SK-N-MC (cell line): ENCODE measurements at regions not wholly inside any gene's neighbourhood (a gene's known extent, or its start where the extent isn't known, plus 50 kb on each side); places are given as distances from the start of the nearest gene placed in this dataset.

Experiments used
- EZH2 ChIP-seq: fragments of 200-600 bp; sonication (generic); IDR thresholded peaks from one replicate; pipeline ENCODE4 v1.6.1; 2017; ENCODE audit warnings: antibody characterized with exemption
- POLR2AphosphoS5 ChIP-seq: IDR thresholded peaks from 2 replicates; pipeline ENCODE4 v1.6.1; 2012; ENCODE audit warnings: mild to moderate bottlenecking, low read depth, low read length, borderline replicate concordance

DNA sequence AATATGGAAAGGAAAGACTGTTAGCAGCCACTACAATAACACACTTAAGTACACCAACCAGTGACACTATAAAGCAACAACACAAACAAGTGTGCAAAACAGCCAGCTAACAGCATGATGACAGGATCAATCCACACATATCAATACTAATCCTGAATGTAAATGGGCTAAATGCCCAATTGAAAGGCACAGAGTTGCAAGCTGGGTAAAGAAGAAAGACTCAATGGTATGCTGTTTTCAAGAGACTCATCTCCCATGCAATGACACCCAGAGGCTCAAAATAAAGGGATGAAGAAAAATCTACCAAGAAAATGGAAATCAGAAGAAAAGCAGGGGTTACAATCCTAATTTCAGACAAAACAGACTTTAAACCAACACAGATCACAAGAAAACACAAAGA lies 94.2 kb upstream of the ENPEP start:
- TF ChIP-seq EZH2 (no peak), POLR2AphosphoS5 (no peak)
